Activated gamma-delta T cell treated with Interleukin-2 at 50 U/mL for 16 hours (primary cell): ENCODE measurements at regions not wholly inside any gene's neighbourhood (a gene's known extent, or its start where the extent isn't known, plus 50 kb on each side); places are given as distances from the start of the nearest gene placed in this dataset.

Experiments
- DNase-seq: peaks from one replicate; pipeline ENCODE4 v3.0.0-alpha.2; 2020

DNA sequence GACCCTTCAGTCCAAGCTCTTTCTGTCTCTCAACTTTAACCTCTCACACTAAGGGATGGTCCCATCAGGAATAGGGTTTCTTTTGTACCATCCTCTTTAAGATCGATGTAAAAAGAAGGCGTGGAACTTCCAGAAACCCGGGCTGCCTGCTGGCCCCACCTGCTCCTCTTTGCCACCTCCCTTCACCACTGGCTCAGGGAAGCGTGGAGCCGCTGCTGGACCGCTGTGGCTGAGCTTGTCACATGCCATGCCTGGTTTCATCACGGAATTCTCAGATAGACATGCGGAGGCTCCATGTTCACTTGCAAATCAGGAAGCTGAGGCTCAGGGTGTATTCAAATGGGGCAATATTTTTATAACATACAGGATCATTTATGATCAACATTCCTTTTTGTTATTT, 399.7 kb downstream of the BRD1 start:
- DNase-seq = no peak

DNA sequence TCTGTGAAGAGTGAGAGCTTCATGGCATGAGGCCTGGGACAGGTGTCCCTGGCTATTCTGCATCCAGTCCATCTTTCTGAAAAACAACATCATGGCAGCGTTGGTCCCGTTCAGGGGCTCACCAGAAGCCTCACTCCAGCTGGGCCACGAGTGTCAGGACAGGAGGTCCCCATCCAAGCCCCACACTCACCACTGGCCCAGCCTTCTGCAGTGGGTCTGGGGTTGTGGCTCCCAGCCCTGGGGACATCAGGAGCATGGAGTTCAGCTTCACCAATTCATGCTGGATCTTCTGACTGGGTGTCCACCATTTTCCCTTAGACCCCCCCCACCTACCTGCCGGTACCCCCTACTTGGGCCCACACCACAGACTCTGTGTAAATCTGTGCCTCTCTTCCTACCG, 400.3 kb downstream of the BRD1 start:
- no peak for DNase-seq

DNA sequence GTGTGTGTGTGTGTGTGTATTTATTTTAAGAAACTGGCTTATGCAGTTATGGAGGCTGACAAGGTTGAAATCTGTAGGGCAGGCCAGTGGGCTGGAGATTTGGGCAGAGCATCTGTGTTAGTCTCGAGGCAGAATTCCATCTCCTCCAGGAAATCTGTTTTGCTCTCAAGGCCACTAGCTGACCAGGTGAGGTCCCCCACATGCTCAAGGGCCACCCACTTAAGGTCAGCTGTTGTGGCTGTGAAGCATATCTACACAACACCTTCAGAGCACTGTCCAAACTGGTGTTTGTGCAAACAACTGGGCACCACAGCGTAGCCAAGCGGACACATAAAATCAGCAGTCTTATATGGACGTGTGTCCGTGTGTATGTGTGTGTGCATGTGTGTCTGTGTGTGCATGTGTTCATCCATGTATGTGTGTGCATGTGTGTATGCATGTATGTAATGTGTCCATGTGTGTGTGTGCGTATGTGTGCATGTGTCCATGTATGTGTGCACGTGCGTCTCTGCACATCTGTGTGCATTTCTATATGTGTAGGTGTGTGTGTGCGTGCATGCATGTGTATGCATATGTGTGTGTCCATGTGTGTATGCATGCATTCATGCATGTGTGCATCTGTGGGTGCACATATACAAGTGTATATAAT, 400.9 kb downstream of the BRD1 start:
- no peak for DNase-seq

DNA sequence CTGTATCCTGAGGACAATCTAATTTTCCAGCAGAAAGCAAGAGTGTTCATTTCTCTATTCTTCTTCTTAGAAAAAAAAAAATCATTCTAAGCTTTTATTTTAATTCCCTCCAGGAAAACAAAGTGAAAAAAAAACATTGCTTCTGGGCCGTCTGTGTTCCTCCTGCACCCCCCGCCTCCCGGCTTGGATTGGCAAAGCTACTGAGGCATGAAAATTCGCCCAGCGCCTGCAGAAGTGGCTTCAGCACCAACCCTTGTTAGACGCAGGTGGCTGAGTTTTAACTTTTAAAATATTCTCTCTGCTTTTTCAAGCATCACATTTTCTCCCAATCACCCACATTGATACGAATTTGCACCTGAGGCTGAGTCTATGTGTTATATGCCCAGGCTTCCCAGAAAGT, 401.6 kb downstream of the BRD1 start:
- no peak for DNase-seq

DNA sequence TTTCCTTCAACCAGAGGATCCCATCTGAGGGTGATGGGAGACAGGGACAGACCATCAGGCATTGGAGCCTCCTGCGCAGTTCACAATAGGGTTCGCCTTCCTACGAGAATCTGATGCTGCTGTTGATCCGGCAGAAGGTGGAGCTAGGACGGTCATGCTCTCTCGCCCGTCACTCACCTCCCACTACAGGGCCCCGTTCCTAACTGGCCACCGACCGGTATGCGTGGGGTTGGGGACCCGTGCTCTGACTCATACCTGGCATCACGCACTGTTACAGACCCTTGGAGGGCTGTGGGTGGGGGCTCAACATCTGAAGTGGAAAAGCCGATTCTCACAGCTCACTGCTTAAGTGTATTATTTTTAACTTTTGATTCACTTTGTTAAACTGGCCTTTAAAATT, 402.3 kb downstream of the BRD1 start:
- no peak for DNase-seq

DNA sequence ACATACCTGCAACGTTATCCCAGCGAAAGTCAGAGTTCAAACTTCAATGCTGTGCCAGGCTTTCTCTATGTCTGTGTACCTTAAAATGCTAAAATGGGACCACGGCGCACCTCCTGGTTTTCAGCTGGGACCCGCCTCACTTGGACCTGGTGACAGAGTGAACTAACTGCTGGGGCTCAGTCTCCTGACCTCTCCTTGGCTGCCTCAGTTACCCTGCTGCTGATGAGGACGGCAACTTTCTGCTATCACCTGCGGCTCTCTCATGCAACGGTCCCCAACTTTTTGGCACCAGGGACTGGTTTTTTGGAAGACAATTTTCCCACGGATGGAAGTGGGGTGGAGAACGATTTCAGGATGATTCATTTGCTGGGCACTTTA, 402.8 kb downstream of the BRD1 start:
- no peak for DNase-seq

DNA sequence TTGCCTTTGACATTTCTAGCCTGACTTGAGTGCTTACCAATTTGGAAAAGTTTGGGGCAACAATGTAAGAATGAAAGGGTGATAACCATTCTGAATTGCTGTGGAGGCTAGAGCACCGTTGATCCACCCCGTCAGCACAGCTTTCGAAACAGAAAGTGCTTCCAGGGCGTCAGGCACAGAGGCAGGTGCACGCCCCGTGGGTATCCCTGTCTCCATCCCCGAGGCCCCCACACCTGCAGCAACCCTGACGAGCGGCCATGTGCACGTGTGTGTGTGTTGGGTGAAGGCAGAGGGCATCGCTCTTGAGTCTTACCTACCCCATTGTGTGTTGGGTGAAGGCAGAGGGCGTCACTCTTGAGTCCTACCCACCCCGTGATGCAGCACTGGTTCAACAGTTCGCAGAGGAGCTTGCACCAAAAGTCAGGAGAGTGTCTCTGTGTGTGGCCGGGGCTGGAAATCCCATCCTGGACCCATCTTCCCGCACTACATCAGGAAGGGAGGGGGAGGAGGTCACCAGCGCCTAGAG, 404.5 kb downstream of the BRD1 start:
- no peak for DNase-seq

DNA sequence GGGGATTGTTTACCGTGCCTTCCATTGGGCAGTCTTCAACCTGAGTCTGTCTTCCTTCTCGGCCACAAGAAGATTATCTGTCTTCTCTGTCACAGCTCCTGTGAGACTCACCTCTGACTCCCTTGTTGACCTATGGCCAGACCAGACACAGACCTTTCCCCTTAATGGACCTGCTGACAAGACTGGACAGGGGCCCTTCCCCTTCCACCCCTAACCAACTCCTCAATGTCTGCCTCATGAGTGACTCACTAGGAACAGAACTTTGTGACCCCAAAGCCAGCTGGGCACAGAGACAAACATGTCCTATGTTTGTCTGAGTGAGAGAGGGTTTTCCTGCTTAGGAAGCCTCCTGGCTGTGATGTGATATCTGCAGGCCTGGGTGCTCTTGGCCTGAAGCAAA, 405.0 kb downstream of the BRD1 start:
- no peak for DNase-seq

DNA sequence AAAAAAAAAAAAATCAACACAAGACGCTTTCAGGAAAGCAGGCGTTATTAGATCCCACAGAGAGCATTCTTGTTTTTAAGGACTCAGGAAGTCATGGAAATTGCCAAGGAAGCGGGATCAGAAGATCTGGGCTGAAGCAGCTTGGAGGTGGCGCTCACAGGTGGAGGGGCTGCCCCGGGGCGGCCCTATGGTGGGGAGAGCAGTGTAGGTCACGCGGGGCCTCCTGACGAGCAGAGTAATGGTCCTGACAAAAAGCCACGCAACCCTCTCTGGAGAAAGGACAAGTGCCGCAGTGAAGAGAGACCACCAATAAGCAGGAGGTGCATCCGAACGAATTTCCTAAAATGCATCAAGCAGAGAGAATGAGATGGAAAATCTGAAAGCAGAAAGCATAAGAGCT, 407.0 kb downstream of the BRD1 start:
- no peak for DNase-seq

DNA sequence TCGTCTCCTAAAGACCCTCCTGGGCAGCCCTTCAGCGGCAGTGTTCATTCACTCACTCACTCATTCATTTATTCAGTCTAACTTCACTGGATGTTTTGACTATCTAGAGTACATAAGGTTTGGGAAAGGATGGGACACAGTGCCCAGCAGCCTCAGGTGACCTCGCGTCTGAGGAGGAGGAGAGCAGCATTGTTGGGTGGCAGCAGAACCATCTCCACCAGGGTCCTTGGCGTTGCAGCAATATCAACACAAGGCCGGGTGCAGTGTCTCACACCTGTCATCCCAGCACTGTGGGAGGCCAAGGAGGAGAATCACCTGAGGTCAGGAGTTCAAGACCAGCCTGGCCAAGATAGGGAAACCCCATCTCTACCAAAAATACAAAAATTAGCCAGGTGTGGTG, 408.0 kb downstream of the BRD1 start:
- no peak for DNase-seq

DNA sequence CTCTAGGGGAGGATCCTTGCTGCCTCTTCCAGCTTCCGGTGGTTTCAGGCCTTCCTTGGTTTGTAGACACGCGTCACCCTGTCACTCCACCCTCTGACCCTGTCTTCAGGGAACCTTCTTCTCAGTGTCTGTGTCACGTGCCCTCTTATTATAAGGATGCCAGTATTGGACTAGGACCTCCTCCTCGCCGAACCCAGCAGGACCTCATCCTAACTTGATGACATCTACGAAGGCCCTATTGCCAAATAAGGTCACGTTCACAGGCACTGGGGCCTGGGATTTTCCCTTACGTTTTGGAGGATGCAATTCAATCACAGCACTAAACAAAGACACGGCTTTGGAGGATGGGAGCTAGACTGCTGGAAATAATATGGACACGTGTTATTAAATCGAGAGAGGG, 408.7 kb downstream of the BRD1 start:
- no peak for DNase-seq

DNA sequence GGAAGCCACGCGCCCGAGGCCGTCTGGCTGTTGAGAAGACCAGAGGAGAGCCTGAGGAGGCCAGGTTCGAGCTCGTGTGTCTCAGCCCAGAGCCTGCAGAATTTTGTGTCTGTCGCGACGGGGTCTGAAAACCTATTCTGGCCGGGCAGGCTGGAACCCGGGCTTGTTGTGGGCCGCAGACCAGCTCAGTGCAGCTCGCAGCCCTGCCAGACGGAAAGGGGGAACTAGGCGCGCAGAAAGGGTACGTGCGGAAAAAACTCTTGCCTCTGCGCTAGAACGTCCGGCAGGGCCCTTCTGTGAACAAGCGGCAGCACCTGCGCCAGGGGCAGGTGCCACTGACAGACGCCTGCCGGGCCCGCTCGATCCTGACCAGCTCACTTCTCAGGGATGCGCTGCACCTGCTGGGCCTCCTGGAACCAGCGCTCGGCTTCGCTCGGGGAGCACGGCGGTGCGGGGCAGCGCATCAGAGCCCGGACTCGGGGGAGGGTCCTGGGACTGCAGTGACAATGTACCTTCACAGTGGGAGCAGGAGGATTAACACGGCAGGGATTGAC, 409.3 kb downstream of the BRD1 start:
- DNase-seq = no peak

DNA sequence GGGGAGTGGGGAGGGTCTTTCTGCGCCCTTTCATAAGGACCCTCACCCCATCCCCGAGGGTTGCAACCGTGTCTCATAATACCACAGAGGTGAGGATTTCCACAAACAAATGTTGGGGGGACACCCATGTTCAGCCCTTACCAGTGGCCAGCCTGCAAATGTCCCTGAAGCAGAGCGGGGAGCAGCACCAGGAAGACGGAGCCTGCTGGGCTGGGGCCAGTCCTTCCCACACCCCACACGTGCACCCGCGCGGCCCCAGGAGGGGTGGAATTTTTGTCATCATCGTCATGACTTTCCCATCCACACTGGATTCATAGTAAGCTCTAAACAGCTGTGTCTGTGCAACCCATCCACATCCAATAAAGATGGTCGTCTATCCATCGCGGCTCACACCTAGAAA, 409.8 kb downstream of the BRD1 start:
- DNase-seq = no peak

DNA sequence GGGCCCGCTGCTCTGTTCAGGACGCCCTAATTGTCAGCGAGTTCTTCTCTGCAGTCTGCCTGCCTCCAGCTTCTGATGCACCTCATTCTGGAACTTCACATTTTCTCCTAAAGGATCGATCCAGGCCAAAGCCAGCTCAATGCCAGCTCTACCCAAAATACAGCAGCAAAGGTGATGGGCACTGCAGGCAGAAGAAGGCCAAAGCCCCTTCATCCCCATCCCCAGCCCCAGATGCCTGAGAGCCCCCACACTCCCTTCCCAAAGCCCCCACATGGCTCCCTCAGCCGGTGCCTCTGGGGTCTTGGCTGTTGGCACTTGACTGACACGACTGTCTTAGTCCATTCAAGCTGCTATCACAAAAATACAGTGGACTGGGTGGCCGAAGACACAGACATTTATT, 410.3 kb downstream of the BRD1 start:
- DNase-seq = no peak

DNA sequence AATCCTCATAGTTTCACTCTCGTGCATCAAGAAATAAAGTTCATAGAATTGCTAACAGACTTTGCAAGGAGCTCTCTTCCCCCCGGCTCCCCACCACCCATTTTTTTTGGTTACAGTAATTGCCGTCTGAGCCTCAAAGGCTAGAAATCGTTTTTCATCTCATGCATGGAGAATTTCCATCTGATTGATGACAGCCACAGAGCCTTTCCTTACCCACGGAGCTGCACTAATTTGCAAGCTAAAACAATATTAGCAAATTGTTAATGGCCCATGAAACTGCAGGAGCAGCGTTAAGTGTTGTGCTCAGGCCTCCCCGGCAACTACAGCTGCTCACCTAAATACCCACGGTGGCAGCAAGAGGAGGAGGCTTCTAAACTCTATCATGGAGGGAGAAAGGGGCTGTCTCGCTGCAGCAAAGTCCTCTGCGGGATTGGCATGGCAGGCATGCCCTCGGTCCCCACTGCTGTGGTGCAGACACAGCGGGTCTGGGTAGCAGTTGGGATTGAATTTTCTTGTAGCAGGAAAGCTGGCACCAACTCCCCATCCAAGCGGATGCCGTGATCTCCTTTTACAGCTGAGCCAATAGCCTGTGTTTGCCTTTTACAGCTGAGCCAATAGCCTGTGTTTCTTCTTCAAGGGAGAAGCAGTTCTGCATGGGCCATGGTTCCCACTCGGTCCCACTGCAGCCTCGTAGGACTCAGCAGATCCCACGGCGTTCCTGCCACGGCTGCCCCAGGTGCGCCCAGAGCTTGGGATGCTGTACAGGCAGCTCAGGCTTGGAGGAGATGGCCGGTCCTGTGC, 412.3 kb downstream of the BRD1 start:
- DNase-seq = no peak

DNA sequence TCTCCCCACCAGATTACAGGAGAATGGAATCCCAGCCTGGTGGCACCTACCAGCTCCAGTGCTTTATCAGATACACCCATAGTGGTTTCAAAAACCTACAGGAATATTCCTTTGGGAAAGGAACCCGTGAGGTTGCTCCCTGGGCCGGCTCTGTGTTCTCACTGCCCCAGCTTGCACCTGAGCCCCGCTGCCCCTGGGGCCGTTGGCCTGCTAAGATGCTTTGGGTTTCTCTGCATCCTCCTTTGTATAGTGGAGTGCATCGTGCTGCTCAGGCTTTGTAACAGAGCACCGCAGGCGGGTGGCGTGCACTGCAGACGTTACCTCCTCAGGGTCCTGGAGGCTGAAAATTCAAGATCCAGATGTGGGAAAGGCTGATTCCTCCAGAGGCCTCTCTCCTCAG, 414.1 kb downstream of the BRD1 start:
- no peak for DNase-seq

DNA sequence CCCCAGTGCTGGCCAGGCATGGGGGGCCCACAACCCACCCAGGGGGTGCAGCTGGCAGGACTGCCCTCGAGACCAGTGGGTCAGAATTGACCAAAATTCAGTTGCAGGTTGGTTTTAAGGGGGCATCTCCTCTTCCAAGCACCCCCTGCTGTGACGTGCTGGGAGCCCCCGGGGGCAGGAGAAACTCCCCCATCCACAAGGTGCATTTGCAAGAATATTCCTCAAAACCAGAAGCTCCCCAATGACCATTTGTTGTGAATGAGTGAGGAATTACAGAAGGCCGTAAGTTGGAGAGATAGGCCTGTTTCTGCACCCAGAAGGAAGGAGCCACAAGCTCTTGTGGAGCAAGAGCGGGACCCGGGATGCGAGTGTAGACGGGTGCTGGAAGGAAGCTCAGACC, 414.5 kb downstream of the BRD1 start:
- no peak for DNase-seq

DNA sequence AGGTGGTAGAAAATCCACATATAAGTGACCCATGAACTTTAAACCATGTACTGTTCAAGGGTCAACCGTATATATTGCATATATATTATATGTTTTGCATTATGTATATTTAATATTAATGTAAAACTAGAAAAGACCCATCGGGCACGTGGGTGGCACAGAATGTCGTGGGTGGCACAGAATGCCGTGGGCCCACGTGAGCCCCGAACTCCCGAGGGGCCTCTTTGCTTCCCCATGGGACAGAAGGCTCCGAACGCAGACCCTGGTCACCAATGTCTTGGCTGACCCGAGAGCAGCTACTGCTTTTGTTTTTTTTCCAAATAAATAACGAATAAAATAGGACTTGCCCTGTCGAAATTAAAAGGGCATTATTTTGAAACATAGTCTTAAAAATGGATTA, 415.4 kb downstream of the BRD1 start:
- DNase-seq = no peak

DNA sequence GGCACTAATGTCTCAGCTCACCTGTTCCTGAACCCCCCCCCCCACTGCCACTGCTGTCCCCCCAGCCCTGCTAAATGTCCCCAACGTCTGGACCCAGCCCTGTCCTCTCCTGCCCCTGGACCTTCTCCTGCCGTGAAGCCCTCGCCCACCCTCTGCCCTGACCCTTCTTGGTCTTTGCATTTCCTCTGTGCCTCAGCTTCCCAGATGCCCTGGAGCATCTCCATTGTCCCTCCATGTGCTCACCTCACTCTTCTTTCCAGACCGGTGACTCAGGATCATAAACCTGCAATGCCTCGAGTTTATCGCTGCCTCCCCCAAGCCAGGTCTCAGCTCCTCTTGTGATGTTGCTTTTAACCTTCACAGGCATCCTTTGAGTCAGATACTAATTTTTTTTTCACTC, 416.4 kb downstream of the BRD1 start:
- DNase-seq = no peak

DNA sequence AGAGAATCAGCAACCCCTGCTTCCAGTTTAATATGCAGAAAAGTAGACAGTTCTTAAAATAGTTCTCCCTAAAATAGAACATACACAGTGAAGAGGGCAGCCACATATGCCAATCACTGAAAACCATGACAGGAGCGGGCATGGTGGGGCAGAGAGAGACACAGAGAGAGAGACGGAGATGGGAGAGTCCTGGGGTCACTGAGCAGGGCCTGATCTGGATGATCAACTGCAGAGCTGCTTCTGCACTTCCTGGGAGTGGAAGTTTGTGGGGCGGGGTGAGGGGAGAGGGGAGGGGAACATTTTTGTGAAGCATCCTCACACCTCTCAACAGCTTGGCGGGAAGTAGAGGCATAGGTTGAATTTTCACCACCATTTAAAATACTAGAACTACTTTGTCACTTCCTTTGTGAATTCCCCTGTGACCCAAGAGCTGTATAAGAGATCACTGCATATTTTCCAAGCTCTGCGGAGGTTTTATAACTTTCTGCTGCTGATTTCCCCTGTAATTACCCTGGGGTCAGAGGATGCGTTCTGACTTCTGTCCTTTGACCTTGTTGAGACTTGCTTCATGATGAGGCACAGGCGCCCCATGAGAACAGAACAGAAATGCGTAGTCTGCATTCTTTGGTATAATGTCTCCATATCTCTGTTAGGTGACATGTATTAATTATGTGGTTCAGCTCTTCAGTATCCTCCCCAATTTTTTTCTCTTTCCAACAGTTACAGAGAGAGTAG, 419.4 kb downstream of the BRD1 start:
- DNase-seq = no peak

DNA sequence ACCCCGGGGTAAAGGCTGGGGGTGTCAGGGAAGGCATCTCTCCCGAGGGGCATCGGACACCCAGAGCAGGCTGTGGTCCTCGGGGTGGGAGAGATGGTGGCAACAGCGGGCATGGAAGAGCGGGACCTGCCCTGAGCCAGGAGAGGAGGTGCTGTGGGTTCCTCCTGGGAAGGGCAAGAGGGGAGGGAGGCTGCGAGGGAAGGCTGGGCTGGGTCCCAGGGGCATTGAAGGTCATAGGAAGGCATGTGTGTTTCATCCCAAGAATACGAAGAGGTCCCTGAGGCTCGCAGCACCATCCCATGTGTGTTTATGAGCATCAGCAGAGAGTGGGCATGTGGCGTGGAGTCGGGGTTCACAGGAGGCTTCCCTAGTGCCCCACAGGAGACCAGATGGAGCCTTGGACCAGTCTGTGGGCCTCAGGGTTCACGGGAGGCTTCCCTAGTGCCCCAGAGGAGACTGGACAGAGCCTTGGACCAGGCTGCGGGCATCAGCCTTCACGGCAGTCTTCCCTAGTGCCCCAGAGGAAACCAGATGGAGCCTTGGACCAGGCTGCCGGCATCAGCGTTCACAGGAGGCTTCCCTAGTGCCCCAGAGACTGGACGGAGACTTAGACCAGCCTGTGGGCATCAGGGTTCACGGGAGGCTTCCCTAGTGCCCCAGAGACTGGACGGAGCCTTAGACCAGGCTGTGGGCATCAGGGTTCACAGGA, 420.6 kb downstream of the BRD1 start:
- DNase-seq = no peak

DNA sequence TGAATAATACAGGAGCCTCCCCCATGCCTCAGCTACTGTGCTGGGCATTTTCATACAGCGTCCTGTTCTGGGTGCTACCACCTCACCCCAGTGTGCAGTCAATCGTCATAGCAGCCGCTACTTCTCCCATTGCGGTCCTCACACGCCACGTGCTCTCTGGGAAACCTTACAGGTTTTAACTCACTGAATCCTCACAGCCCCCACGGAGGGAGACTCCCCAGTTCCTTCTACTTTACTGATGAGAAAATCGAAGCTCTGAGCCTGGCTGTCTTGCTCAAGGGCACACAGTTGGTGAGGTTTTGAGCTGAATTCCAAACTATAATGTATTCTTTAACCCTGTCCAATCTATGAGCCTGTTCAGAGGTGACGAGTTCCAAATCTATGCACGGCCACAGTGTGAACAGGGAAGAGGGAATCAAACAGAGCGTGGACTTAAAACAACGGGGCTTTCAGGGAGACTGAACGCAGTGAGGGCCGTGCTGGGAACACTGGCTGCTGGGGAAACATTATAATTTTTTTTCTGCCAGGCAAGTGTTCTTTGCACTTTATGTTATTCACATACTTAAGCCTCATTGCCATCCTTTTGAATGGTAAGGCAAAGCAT, 421.5 kb downstream of the BRD1 start:
- no peak for DNase-seq

DNA sequence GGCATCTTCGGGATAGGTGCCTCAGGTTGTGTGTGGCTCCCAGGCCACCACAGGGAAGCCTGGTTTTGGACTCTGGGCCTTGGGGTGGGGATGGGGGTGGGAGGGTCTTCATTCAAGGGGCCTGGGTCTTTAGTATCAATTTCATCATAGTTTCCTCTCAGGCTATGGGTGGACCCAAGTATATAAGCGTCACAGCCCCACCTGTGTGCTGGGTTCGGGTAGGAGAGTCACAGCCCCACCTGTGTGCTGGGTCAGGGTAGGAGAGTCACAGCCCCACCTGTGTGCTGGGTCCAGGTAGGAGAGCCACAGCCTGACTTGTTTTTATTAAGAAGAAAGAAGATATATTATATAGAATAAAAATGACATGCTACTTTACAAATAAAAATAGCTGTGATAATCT, 422.1 kb downstream of the BRD1 start:
- DNase-seq = no peak
